ENCODE measurements at regions not wholly inside any gene's neighbourhood (a gene's known extent, or its start where the extent isn't known, plus 50 kb on each side); places are given as distances from the start of the nearest gene placed in this dataset.

DNA sequence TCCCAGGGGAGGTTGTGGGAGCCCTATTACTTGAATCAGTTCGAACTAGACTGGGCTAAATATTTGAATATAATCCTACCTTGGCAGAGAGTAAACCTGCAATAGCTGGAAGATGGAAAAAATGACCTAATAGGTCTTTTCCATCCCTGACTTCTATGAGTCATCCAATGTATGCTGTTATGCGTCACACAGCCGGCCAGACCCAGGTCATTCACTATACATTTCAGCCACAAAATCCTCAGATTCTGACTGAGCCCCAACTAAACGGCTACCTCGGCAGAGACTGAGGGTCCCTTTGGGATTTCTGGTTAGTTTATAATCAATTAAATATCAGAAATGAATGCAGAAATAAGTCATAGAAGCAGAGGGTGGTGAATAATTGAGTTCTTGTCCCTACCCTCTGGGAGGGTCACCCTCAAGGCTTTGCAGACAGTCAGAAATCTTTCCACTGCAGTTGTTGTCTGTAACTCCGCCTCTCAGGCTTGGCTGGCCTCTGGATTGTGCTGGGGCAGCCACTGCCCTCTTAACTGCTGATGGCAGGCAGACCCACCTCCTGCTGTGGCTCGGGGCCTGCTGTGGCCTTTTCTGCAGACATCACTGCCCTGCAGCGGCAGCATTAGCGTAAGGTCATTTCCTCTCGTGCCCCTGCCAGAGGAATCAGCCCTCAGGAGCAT, 240.5 kb downstream of the TGFB2 start:
- DNase-seq, result no peak
- Histone ChIP-seq H3K4me3 (ENCODE audit: low read depth, low read length) (no peak overlapping the region), H3K27ac (no peak overlapping the region)

DNA sequence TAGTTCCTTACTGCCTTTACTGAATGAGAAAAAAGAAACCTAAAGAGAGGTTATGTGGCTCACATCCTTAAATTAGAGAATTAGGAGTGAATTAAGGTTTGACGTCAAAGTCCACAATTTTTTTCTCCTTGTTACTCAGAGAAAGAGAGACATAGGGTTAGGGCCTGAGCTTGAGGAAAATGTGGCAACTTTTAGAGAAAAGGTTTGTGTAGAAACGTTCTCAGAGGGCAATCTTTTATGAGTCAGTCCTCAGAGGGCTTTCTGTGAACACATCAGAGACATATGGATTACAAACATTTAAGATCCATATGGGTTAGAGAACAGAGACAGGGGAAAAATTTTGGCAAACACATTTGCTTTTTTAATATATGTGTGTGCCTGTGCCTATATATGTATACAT, 242.8 kb downstream of the TGFB2 start:
- Histone ChIP-seq H3K27ac (no peak overlapping the region), H3K27me3 (ENCODE audit: insufficient read depth, low read depth, severe bottlenecking) (no peaks in the 10 kb centered on the region), H3K9me3 (ENCODE audit: severe bottlenecking) (peaks cover 2% of the 10 kb centered on the region), H3K4me3 (ENCODE audit: low read depth, low read length) (no peak overlapping the region), H3K36me3 (no peaks in the 10 kb centered on the region)
- TF ChIP-seq CTCF (IDR thresholded peaks at IDR 0.05; ENCODE audit: low read depth, low read length), result no peak
- DNase-seq, result no peak

More for the DNA sequence above, 240.5 kb downstream of the TGFB2 start:
- Histone ChIP-seq H3K36me3 (no peaks in the 10 kb centered on the region), H3K27me3 (ENCODE audit: insufficient read depth, low read depth, severe bottlenecking) (no peaks in the 10 kb centered on the region), H3K9me3 (ENCODE audit: severe bottlenecking) (peaks cover 3% of the 10 kb centered on the region)
- no peak for TF ChIP-seq CTCF (IDR thresholded peaks at IDR 0.05; ENCODE audit: low read depth, low read length)

GRCh38 chr1:218588540-218589172, 243.5 kb downstream of the TGFB2 start:
- Histone ChIP-seq H3K4me3 (ENCODE audit: low read depth, low read length) (no peak overlapping the region), H3K36me3 (no peaks in the 10 kb centered on the region), H3K27ac (no peak overlapping the region), H3K9me3 (ENCODE audit: severe bottlenecking) (no peaks in the 10 kb centered on the region), H3K27me3 (ENCODE audit: insufficient read depth, low read depth, severe bottlenecking) (no peaks in the 10 kb centered on the region)
- TF ChIP-seq CTCF (IDR thresholded peaks at IDR 0.05; ENCODE audit: low read depth, low read length), result no peak
- no peak for DNase-seq

GRCh38 chr1:218589487-218589886, 244.4 kb downstream of the TGFB2 start:
- Histone ChIP-seq H3K27me3 (ENCODE audit: insufficient read depth, low read depth, severe bottlenecking) (no peaks in the 10 kb centered on the region), H3K36me3 (no peaks in the 10 kb centered on the region), H3K9me3 (ENCODE audit: severe bottlenecking) (no peaks in the 10 kb centered on the region), H3K4me3 (ENCODE audit: low read depth, low read length) (no peak overlapping the region), H3K27ac (no peak overlapping the region)
- no peak for DNase-seq
- TF ChIP-seq CTCF (IDR thresholded peaks at IDR 0.05; ENCODE audit: low read depth, low read length), result no peak

GRCh38 chr1:218591966-218592365, 246.8 kb downstream of the TGFB2 start:
- no peak for DNase-seq
- Histone ChIP-seq H3K27ac (no peak overlapping the region), H3K27me3 (ENCODE audit: insufficient read depth, low read depth, severe bottlenecking) (no peaks in the 10 kb centered on the region), H3K9me3 (ENCODE audit: severe bottlenecking) (no peaks in the 10 kb centered on the region), H3K4me3 (ENCODE audit: low read depth, low read length) (no peak overlapping the region), H3K36me3 (no peaks in the 10 kb centered on the region)
- no peak for TF ChIP-seq CTCF (IDR thresholded peaks at IDR 0.05; ENCODE audit: low read depth, low read length)
